ENCODE measurements at regions not wholly inside any gene's neighbourhood (a gene's known extent, or its start where the extent isn't known, plus 50 kb on each side); places are given as distances from the start of the nearest gene placed in this dataset.

- no peak overlapping the region for H4K8ac ChIP-seq (replicated peaks; ENCODE audit: insufficient read length, low read depth, low read length)
- no CpG with 5 or more reads among the region's 7 CpGs for WGBS (ENCODE audit: extremely low coverage, insufficient read length, low lambda C conversion rate)
- no peaks in the 10 kb centered on the region; a peak in 1 of 5 replicates for H3K9me3 Mint-ChIP-seq
These were observed 171.3 kb upstream of the SOX6 start for GRCh38 chr11:16527525-16528246.

More at GRCh38 chr11:16527525-16528246, 171.3 kb upstream of the SOX6 start:
- Histone ChIP-seq H3K23ac (ENCODE audit: insufficient read length, low read depth, low read length) (no peak overlapping the region), H3K23me2 (ENCODE audit: insufficient read length, low read depth, low read length, poor library complexity, severe bottlenecking) (no peaks in the 10 kb centered on the region), H3K9ac (ENCODE audit: extremely low read depth, insufficient read length, low read length) (no peak overlapping the region), H3K27me3 (ENCODE audit: insufficient read depth, low read length) (no peaks in the 10 kb centered on the region), H3K79me1 (ENCODE audit: insufficient read depth, low read depth, low read length, poor library complexity, severe bottlenecking) (no peaks in the 10 kb centered on the region), H3K4me1 (ENCODE audit: insufficient read depth, low read length) (no peaks in the 10 kb centered on the region), H2AK5ac (ENCODE audit: insufficient read length, low read length) (no peak overlapping the region), H3K4ac (ENCODE audit: low read depth, low read length) (no peak overlapping the region), H4K5ac (ENCODE audit: insufficient read length, low read depth, low read length) (no peak overlapping the region), H3K18ac (ENCODE audit: insufficient read length, low read depth, low read length) (no peak overlapping the region), H2AFZ (ENCODE audit: low read length) (no peak overlapping the region), H2BK12ac (ENCODE audit: insufficient read length, low read depth, low read length) (no peak overlapping the region), H4K91ac (ENCODE audit: insufficient read length, low read depth, low read length) (no peak overlapping the region), H3K27ac (ENCODE audit: insufficient read length, low read depth, low read length) (no peak overlapping the region), H3K79me2 (ENCODE audit: insufficient read depth, low read length) (no peaks in the 10 kb centered on the region), H3T11ph (ENCODE audit: low read length) (no peak overlapping the region), H2BK5ac (ENCODE audit: insufficient read length, low read length) (no peak overlapping the region), H3K9me3 (ENCODE audit: control insufficient read depth, low read depth, low read length) (no peaks in the 10 kb centered on the region), H4K20me1 (ENCODE audit: control insufficient read depth, insufficient read depth, insufficient read length) (no peaks in the 10 kb centered on the region), H2BK120ac (ENCODE audit: low read depth, low read length, poor library complexity, severe bottlenecking) (no peak overlapping the region), H3K56ac (ENCODE audit: insufficient read length, low read depth, low read length) (no peak overlapping the region), H2BK20ac (ENCODE audit: low read depth, low read length, poor library complexity, severe bottlenecking) (no peak overlapping the region), H2BK15ac (ENCODE audit: low read depth, low read length) (no peak overlapping the region), H3K4me2 (ENCODE audit: insufficient read depth, insufficient read length, low read length) (no peak overlapping the region), H3K14ac (ENCODE audit: insufficient read depth, low read length) (no peak overlapping the region)
- Mint-ChIP-seq H3K36me3 (ENCODE audit: insufficient read depth in 1 of 3, low read depth in 3 of 3) (peaks cover 0 to under 1% (median 0%) of the 10 kb centered on the region in 3 experiments; a peak in 1 of 7 replicates), H3K4me1 (no peaks in the 10 kb centered on the region), H3K27ac (no peak overlapping the region), H3K27me3 (ENCODE audit: low read depth) (peaks cover under 1% of the 10 kb centered on the region; the same call in 1 of the 2 replicates), H3K4me3 (no peak overlapping the region)
- no peak for TF ChIP-seq CTCF (conservative IDR thresholded peaks at IDR 0.05)
- DNase-seq: no peak

Data from H9 (cell line).